ENCODE measurements at regions not wholly inside any gene's neighbourhood (a gene's known extent, or its start where the extent isn't known, plus 50 kb on each side); places are given as distances from the start of the nearest gene placed in this dataset.
"Not testable (repeated sequence)": the region's sequence is repeated elsewhere in the genome, so short reads cannot be mapped to it uniquely, and the experiment has no call there.

DNA sequence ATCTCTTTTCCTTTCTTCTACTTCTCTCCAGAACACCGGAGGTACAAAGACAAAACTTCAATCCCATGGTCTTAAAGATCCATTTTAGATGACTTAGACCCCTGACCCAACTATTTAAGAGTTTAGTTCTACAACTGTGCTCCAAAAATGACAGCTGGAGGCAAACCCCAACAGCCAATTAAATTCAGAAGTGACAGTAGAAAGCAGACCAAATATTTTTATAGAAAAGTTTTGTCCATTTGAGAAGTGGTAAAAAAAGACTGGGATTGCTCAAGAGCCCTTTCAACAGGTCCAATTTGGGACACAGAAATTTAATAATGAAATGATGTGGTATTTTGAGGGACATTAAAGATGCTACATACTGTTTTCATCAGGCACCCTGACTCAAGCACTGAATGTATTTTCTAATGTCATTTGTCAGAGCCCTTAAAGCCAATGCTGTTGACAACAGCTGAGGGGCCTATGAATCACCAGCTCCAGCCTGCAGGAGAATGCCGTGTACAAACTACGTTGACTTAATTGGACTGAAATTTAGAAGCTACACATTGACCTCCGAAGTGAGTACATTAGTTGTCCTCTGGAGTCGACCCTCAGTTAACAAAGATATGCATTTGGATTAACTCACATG is 147.5 kb upstream of the PIK3R1 start:
- H3K36me3 Mint-ChIP-seq (ENCODE audit: low read depth), result no peaks in the 10 kb centered on the region
- no peak for ATAC-seq (replicated peaks)
- H3K27me3 Mint-ChIP-seq, result no peaks in the 10 kb centered on the region
- H3K4me1 Mint-ChIP-seq, result peaks cover 4% of the 10 kb centered on the region
- H3K9me3 Mint-ChIP-seq, result peaks cover 3% of the 10 kb centered on the region
- H3K27ac Mint-ChIP-seq, result no peak overlapping the region
- no peak overlapping the region for H3K4me3 Mint-ChIP-seq

DNA sequence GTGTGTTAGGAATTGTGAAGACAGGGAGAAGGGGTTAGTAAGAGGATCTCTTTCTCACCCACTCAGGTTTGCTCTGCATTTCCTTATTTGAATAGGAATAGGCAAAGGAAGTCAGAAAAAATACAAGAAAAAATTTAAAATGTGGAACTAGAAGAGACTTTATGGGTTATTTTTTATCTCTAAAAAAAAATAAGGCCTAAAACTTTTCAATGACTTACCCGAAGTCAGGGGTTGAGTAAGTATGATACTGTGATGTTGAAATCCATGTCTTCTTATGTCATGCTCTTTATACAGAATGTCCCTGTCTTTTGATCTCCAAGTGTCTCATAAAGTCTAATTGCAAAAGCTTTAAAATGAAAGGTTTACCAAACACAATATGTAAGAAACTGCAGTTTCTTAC is 148.3 kb upstream of the PIK3R1 start:
- no peak for ATAC-seq (replicated peaks)
- no peak overlapping the region for H3K27ac Mint-ChIP-seq
- H3K36me3 Mint-ChIP-seq (ENCODE audit: low read depth), result no peaks in the 10 kb centered on the region
- peaks cover 3% of the 10 kb centered on the region for H3K9me3 Mint-ChIP-seq
- no peaks in the 10 kb centered on the region for H3K27me3 Mint-ChIP-seq
- no peak overlapping the region for H3K4me3 Mint-ChIP-seq
- peaks cover 4% of the 10 kb centered on the region for H3K4me1 Mint-ChIP-seq

DNA sequence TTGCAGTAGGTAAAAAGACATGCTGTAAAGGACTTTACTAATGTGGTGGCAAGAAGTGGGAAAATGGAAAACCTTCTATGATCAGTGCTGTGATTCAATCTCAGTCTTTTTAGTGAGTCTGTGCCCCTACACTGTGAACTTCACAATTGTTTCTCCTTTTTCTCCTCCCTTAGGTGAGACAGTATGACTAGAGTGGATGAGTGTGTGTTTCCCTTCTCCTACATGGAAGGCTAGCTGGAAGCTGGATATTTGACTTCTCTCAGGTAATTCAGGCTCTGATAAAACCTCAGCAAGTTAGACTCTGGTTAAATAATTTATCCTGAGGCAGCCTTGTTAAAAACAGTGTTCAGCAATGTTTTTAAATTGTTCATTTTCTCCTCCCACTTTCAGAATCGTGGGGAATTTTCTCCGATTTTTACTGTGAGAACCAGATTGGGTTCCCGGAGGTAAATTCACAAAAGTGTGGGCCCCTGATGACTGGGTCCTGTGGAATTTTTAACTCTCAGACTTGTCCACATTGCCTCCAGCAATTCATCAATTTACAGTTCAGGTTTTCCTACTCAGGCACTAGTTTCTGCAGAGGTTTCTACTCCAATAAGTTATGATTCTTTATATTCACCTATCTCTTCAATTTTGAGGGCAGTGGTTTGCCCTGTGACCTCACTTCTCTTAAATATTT is 149.1 kb upstream of the PIK3R1 start:
- no peak overlapping the region for H3K27ac Mint-ChIP-seq
- H3K27me3 Mint-ChIP-seq, result no peaks in the 10 kb centered on the region
- H3K4me1 Mint-ChIP-seq, result no peaks in the 10 kb centered on the region
- ATAC-seq (replicated peaks), result no peak
- peaks cover 7% of the 10 kb centered on the region for H3K9me3 Mint-ChIP-seq
- H3K36me3 Mint-ChIP-seq (ENCODE audit: low read depth), result no peaks in the 10 kb centered on the region
- no peak overlapping the region for H3K4me3 Mint-ChIP-seq

DNA sequence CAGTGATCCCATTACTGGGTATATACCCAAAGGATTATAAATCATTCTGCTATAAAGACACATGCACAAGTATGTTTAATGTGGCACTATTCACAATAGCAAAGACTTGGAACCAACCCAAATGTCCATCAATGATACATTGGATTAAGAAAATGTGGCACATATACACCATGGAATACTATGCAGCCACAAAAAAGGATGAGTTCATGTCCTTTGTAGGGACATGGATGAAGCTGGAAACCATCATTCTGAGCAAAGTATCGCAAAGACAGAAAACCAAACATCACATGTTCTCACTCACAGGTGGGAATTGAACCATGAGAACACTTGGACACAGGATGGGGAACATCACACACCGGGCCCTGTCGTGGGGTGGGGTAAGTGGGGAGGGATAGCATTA is 150.2 kb upstream of the PIK3R1 start:
- not testable (repeated sequence) for H3K36me3 Mint-ChIP-seq (ENCODE audit: low read depth); H3K4me3 Mint-ChIP-seq; H3K4me1 Mint-ChIP-seq; H3K27ac Mint-ChIP-seq; ATAC-seq (replicated peaks); H3K27me3 Mint-ChIP-seq
- H3K9me3 Mint-ChIP-seq, result peaks cover 13% of the 10 kb centered on the region

DNA sequence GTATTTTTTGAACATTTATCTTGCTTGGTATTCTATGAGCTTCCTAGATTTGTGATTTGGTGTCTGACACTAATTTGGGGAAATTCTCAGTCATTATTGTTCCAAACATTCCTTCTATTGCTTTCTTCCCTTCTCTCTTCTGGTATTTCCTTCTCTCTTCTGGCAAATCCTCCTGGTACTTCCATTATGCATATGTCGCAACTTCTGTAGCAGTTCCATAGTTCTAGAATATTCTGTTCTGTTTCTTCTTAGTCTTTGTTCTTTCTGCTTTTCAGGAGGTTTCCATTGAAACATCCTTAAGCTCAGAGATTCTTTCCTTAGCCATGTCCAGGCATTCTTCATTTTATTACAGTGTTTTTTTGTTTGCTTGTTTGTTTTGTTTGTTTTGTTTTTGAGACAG is 155.2 kb upstream of the PIK3R1 start:
- peaks cover 11% of the 10 kb centered on the region for H3K9me3 Mint-ChIP-seq

DNA sequence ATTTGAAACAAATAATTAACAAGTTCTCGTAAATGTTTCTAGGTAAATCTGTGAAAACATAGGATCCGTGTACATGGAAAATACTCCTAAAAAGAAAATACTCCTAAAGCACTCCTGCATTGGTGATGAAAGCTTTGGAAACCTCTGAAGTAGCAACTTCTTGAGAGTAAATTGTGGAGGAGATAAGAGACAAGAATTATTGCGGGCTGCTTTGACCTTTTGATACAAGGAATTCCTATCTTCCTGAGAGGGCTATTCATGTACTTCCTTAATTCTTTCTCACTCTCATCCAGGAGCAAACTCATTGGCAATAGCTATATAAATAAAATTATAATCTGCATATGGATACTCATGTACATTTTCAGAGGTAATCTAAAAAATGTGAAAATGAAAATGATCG is 158.4 kb upstream of the PIK3R1 start:
- no peaks in the 10 kb centered on the region for H3K4me1 Mint-ChIP-seq
- ATAC-seq (replicated peaks), result no peak

More for the DNA sequence above, 155.2 kb upstream of the PIK3R1 start:
- Mint-ChIP-seq H3K4me1 (no peaks in the 10 kb centered on the region), H3K27ac (no peak overlapping the region), H3K27me3 (peaks cover 11% of the 10 kb centered on the region), H3K36me3 (ENCODE audit: low read depth) (no peaks in the 10 kb centered on the region), H3K4me3 (no peak overlapping the region)
- no peak for ATAC-seq (replicated peaks)

DNA sequence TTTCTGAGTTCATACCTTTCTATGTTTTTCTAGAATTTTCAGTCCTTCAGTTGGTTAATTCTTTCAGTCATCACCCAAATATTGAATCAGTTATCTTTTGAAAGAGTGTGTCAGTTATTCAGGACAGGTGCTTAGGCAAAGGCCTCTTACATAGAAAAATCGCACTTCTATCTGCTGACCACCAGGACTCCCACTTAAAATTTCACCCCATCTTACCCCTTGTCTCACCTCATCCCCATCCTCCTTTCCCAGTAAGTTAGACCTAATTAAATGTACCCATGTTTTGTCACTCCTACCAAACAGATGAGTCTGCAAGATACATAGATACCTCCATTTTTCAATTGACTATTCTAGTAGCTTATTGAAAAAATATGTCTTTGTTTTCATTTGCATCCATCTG is 159.9 kb upstream of the PIK3R1 start:
- H3K9me3 Mint-ChIP-seq, result peaks cover 10% of the 10 kb centered on the region

More for the DNA sequence above, 158.4 kb upstream of the PIK3R1 start:
- Mint-ChIP-seq H3K27ac (no peak overlapping the region), H3K9me3 (peaks cover 11% of the 10 kb centered on the region), H3K36me3 (ENCODE audit: low read depth) (no peaks in the 10 kb centered on the region), H3K27me3 (peaks cover 17% of the 10 kb centered on the region), H3K4me3 (no peak overlapping the region)

DNA sequence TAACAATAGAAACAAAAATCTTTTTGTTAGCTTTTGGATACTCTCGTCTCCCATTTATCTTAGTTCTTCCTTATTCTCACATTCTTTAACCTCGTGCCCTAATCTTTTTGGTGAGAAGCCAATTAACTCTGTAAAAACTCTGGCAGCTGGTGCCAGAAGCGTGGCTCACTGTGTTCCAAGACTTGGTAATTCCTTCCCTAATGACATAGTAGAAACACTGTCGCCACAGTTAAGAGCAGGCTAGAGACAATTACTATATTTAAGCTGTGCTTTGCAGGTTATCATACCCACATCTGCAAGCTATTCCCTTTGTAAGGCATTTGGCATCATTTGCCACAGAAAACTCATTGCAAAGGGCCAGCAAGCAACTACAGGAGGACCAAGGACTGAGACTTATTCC is 160.9 kb upstream of the PIK3R1 start:
- Mint-ChIP-seq H3K4me1 (no peaks in the 10 kb centered on the region), H3K9me3 (peaks cover 6% of the 10 kb centered on the region), H3K27me3 (peaks cover 19% of the 10 kb centered on the region), H3K27ac (no peak overlapping the region), H3K36me3 (ENCODE audit: low read depth) (no peaks in the 10 kb centered on the region), H3K4me3 (no peak overlapping the region)
- ATAC-seq (replicated peaks), result no peak

More for the DNA sequence above, 159.9 kb upstream of the PIK3R1 start:
- Mint-ChIP-seq H3K4me1 (no peaks in the 10 kb centered on the region), H3K27ac (no peak overlapping the region), H3K36me3 (ENCODE audit: low read depth) (no peaks in the 10 kb centered on the region), H3K4me3 (no peak overlapping the region), H3K27me3 (peaks cover 22% of the 10 kb centered on the region)
- no peak for ATAC-seq (replicated peaks)

DNA sequence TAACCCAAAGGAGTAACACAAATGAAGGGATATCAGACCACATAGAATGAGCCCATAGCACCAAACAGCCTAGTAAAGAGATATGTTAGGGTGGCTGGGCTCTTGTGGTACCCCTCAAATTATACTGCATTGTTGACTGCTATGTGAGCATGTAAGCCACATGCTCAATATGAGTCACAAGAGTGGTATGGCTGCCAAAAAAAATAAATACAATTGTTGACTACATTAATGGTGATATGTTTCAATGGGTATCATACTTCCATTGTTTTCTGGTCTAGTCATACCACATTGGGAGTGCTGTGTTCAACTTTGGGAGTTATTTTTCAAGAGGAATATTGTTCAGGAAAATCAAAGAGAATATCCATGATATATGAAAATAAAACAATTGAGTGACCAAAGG is 162.4 kb upstream of the PIK3R1 start:
- Mint-ChIP-seq H3K4me3 (no peak overlapping the region), H3K27me3 (peaks cover 25% of the 10 kb centered on the region), H3K4me1 (no peaks in the 10 kb centered on the region), H3K36me3 (ENCODE audit: low read depth) (no peaks in the 10 kb centered on the region), H3K9me3 (peaks cover 11% of the 10 kb centered on the region), H3K27ac (no peak overlapping the region)
- no peak for ATAC-seq (replicated peaks)

DNA sequence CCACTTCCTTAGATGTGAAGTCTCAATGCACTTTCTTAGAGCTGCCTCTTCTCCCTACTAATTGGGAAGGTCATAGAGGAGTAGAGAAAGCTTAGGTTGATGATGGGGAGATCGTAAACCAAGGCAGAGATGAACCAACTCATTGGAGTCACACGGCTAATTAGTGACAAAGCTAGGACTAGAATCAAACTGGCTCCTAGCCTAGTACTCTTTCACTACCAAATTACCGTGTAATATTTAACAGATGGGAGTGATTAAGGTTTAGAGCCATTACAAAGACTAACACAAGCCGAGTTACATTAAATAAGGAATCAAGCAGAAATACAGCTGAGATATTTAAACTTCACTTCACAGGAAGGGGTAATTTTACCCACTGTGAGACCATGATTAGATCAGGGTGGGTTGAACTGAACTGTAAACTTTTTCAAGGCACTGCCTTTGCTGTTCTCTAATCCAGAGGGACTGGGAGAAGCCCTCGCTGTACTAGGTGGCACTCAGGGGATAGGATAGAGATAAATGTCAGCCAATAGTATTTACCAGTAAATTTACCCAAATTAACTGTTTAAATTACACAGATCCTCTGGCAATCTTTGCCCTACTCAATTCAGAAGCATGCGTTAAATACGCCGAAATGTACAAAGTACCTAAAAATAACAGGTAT is 166.4 kb upstream of the PIK3R1 start:
- H3K27me3 Mint-ChIP-seq, result peaks cover 28% of the 10 kb centered on the region
- no peak for ATAC-seq (replicated peaks)
- H3K4me1 Mint-ChIP-seq, result no peaks in the 10 kb centered on the region
- H3K9me3 Mint-ChIP-seq, result peaks cover 14% of the 10 kb centered on the region
- H3K27ac Mint-ChIP-seq, result no peak overlapping the region
- no peak overlapping the region for H3K4me3 Mint-ChIP-seq
- no peaks in the 10 kb centered on the region for H3K36me3 Mint-ChIP-seq (ENCODE audit: low read depth)

DNA sequence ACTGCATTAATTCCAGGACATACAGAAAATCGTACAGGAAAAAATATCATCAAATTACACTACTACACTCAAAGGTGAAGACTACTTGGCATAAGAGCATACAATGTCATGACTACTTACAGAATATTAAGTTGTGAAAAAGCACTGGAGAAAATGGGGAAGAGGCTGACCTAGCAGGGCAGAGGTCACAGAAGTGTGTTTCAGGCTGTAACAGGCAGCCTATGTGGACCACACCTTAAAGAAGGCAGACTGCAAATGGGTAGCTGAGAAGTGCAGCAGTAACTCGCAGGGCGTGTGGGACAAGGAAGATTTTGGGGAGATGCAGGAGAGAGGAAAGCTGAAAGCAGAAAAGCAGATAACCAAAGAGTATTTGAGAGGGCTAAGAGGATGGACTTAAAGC is 167.0 kb upstream of the PIK3R1 start:
- Mint-ChIP-seq H3K4me3 (no peak overlapping the region), H3K36me3 (ENCODE audit: low read depth) (no peaks in the 10 kb centered on the region), H3K4me1 (no peaks in the 10 kb centered on the region), H3K9me3 (peaks cover 14% of the 10 kb centered on the region), H3K27me3 (peaks cover 28% of the 10 kb centered on the region), H3K27ac (no peak overlapping the region)
- ATAC-seq (replicated peaks), result no peak

DNA sequence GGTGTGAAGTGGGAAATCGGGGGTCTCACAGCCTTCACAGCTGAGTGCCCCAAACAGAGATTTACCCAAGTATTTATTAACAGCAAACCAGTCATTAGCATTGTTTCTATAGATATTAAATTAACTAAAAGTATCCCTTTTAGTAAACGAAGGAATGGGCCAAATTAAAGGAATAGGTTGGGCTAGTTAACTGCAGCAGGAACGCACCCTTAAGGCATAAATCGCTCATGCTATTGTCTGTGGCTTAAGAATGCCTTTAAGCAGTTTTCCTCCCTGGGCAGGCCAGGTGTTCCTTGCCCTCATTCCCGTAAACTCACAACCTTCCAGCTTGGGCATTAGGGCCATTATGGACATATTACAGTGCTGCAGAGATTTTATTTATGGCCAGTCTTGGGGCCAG is 167.5 kb upstream of the PIK3R1 start:
- not testable (repeated sequence) for H3K36me3 Mint-ChIP-seq (ENCODE audit: low read depth); ATAC-seq (replicated peaks); H3K27ac Mint-ChIP-seq; H3K4me1 Mint-ChIP-seq; H3K4me3 Mint-ChIP-seq
- Mint-ChIP-seq H3K27me3 (peaks cover 28% of the 10 kb centered on the region), H3K9me3 (peaks cover 14% of the 10 kb centered on the region)

DNA sequence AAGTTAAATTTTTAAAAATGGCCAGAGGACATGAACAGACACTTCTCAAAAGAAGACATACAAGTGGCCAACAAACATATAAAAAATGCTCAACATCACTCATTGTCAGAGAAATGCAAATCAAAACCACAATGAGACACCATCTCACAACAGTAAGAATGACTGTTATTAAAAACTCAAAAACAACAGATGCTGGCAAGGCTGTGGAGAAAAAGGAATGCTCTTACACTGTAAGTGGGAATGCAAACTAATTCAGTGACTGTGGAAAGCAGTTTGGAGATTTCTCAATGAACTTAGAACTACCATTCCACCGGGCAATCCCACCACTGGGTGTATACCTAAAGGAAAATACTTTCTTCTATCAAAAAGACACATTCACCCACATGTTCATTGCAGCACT is 168.5 kb upstream of the PIK3R1 start:
- no peak overlapping the region for H3K4me3 Mint-ChIP-seq
- no peak overlapping the region for H3K27ac Mint-ChIP-seq
- no peak for ATAC-seq (replicated peaks)
- H3K36me3 Mint-ChIP-seq (ENCODE audit: low read depth), result no peaks in the 10 kb centered on the region
- H3K9me3 Mint-ChIP-seq, result peaks cover 14% of the 10 kb centered on the region
- peaks cover 21% of the 10 kb centered on the region for H3K27me3 Mint-ChIP-seq
- no peaks in the 10 kb centered on the region for H3K4me1 Mint-ChIP-seq

DNA sequence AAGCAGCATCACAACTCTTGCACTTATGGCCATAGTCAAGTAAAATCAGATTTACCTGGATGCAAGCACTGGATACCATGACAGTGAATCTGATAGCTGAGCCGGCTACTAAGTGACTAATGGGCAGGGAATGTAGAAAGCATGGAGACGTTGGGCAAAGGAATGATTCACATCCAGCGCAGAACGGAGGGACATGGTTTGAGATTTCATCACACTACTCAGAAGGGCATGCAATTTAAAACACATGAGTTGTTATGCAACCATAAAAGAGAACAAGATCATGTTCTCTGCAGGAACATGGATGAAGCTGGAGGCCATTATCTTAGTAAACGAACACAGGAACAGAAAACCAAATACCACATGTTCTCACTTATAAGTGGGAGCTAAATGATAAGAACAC is 169.1 kb upstream of the PIK3R1 start:
- H3K9me3 Mint-ChIP-seq, result peaks cover 8% of the 10 kb centered on the region
- H3K4me1 Mint-ChIP-seq, result no peaks in the 10 kb centered on the region
- no peaks in the 10 kb centered on the region for H3K36me3 Mint-ChIP-seq (ENCODE audit: low read depth)
- ATAC-seq (replicated peaks), result no peak
- no peak overlapping the region for H3K4me3 Mint-ChIP-seq
- H3K27me3 Mint-ChIP-seq, result peaks cover 15% of the 10 kb centered on the region
- no peak overlapping the region for H3K27ac Mint-ChIP-seq

DNA sequence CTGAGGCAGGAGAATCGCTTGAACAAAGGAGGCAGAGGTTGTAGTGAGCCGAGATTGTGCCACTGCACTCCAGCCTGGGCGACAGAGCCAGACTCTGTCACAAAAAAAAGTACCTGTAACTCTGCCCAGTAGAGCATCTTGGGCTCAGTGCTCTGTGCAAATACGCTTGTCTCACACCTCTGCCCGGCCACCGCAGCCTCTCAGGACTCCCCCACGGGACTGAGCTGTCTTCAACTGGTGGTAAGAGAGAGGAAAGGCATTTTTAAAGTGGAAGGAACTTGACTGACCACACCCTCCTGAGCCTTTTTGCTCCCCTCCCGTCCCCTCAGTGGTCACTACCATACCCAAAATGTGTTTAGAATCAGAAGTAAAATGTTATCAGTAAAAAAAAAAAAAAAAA is 174.3 kb upstream of the PIK3R1 start:
- Mint-ChIP-seq H3K4me1 (no peaks in the 10 kb centered on the region), H3K36me3 (ENCODE audit: low read depth) (no peaks in the 10 kb centered on the region), H3K9me3 (no peaks in the 10 kb centered on the region), H3K27me3 (peaks cover 5% of the 10 kb centered on the region), H3K27ac (no peak overlapping the region), H3K4me3 (no peak overlapping the region)
- ATAC-seq (replicated peaks), result no peak

All from activated T-helper 17 cell treated with anti-CD3 and anti-CD28 coated beads, Interleukin-2, amount 50 U/mL, for 72 hours (primary cell).